ENCODE measurements at regions not wholly inside any gene's neighbourhood (a gene's known extent, or its start where the extent isn't known, plus 50 kb on each side); places are given as distances from the start of the nearest gene placed in this dataset.
"Not testable (repeated sequence)": the region's sequence is repeated elsewhere in the genome, so short reads cannot be mapped to it uniquely, and the experiment has no call there.

DNA sequence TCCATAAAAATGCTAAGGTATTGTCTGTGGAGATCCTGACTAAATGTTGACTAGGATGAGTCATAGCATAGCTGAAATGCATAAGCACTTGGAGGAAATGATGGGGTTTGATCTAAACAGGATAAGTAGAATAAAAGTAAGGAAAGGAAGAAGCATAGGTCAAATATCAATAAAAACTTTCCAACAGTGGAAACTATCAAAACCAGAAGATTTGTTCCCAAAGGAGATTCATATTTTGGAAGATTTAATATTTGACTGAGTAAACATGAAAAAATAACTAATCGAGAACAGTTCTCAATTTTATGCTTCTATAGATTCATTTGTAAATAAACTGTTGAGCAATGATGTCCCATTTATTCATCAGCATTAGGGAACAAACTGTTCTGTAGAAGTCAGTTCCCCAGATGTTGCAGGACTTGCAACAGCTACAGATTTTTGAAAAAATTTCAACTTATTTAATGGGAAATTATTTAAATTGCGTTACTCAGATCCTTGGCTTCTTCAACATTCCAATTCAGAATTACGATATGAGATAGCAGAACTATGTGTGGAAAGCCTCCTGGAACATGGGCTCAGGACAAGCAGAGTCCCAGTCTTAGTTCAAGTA is 133.7 kb upstream of the TBX18 start:
- H3K9me3 ChIP-seq: no peaks in the 10 kb centered on the region
- no peak for TF ChIP-seq CTCF (IDR thresholded peaks at IDR 0.05)
- H3K4me1 ChIP-seq (ENCODE audit: low read depth): no peaks in the 10 kb centered on the region
- ATAC-seq (no peak), DNase-seq (no peak)
- H3K36me3 ChIP-seq (ENCODE audit: low read depth): no peaks in the 10 kb centered on the region
- H3K4me3 ChIP-seq: no peak overlapping the region
- intact Hi-C loops (cut with DNase I, micrococcal nuclease): no loop called here

GRCh38 chr6:84897011-84897410 is 132.6 kb upstream of the TBX18 start:
- no peak overlapping the region for H3K4me3 ChIP-seq
- H3K36me3 ChIP-seq (ENCODE audit: low read depth): no peaks in the 10 kb centered on the region
- DNase-seq (no peak), ATAC-seq (no peak)
- intact Hi-C loops (cut with DNase I, micrococcal nuclease): no loop called here
- H3K9me3 ChIP-seq: no peaks in the 10 kb centered on the region
- no peak for TF ChIP-seq CTCF (IDR thresholded peaks at IDR 0.05)
- H3K4me1 ChIP-seq (ENCODE audit: low read depth): no peaks in the 10 kb centered on the region

- no peak for DNase-seq
- H3K9me3 ChIP-seq: no peaks in the 10 kb centered on the region
- no peak for TF ChIP-seq CTCF (IDR thresholded peaks at IDR 0.05)
- H3K4me1 ChIP-seq (ENCODE audit: low read depth): no peaks in the 10 kb centered on the region
- H3K36me3 ChIP-seq (ENCODE audit: low read depth): no peaks in the 10 kb centered on the region
- no peak overlapping the region for H3K4me3 ChIP-seq
- no peak for ATAC-seq
- intact Hi-C loops (cut with DNase I, micrococcal nuclease): no loop called here
Measured at GRCh38 chr6:84892671-84893070, 128.3 kb upstream of the TBX18 start.

DNA sequence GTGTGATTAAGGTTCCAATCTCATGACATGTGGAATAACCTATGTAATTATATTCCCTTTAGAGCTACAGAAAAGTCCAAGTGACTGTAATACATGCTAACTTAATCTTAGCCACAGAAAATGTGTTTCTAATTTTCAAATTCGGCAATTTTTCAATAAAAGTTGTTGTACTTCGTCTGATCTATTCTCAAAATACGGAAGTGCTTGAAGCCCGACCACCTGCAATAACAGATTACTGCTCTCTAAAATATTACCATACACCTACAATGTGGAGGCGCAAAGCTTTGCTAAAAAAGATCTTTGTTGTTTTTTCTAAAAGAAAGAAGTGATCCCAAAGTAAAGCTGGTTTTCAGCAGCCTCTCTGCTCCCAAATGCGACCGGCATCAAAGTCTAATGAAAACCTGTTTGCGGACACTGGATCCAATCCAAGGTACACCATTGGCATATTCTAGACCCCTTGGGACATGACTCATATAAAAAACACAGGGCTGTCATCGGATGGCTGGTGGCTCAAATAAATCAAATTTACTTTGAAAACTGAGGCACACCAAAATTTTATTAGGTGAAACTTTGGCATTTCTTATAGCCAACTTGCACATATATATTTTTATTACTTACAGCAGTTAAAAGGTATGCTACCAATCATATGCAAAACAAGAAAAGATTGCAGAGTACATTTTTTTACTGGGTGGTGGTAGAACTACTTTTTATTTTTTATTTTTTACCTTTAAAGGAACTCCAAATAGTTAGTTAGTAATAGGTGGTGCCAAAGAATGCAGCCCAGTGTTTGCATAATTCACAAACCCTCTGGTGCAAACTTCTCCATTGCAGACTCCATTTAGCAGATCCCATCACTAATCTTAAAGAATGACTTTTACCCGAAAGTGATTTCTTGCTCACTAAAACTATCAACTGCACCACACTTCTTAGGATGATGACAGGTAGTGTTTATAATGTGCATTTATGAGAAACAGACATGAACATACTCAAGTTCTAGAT is 118.7 kb upstream of the TBX18 start:
- DNase-seq (no peak), ATAC-seq (no peak)
- no peak overlapping the region for H3K4me3 ChIP-seq
- no peak for TF ChIP-seq CTCF (IDR thresholded peaks at IDR 0.05)
- H3K36me3 ChIP-seq (ENCODE audit: low read depth): no peaks in the 10 kb centered on the region
- intact Hi-C loops (cut with DNase I, micrococcal nuclease): no loop called here
- H3K9me3 ChIP-seq: no peaks in the 10 kb centered on the region
- no peaks in the 10 kb centered on the region for H3K4me1 ChIP-seq (ENCODE audit: low read depth)

- H3K9me3 ChIP-seq; H3K36me3 ChIP-seq (ENCODE audit: low read depth); intact Hi-C loops (cut with DNase I, micrococcal nuclease); DNase-seq; H3K4me3 ChIP-seq; H3K4me1 ChIP-seq (ENCODE audit: low read depth); ATAC-seq: not testable (repeated sequence)
Measured at GRCh38 chr6:84879385-84879784, 115.0 kb upstream of the TBX18 start.

DNA sequence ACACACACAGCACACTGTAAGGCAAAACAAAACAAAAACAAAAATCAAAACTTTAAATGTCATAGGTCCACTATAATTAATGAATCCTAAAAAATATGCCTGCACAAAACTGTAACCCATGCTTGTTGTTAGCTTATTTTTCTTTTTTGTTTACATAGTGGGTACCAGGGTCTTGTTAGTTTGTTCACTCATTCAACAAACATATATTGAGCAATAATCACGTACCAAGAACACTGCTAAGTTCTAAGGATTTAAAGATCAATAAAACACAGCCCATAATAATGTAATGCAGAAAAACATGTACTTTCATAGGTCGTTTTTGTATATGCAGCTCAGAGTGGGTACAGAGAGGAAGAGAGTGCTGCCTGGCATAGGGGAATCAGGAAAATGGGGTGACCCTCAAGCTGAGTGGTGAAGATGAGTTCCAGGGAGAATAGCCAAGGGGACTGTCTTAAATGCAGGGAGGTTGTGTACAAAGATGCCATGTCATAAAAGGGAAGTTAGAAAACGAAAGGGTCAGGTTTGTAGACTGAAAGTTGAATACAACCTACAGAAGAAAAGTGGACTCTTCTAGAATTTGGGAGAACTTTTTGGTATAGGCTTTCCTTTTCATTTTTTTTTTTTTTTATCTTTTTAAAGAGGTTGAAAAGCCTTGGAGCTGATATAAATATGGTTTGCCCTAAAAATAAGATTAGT is 113.3 kb upstream of the TBX18 start:
- no peak for TF ChIP-seq CTCF (IDR thresholded peaks at IDR 0.05)
- no peak overlapping the region for H3K4me3 ChIP-seq

More for the DNA sequence above, 113.3 kb upstream of the TBX18 start:
- ATAC-seq (no peak), DNase-seq (no peak)
- intact Hi-C loops (cut with DNase I, micrococcal nuclease): no loop called here
- Histone ChIP-seq H3K4me1 (ENCODE audit: low read depth) (no peaks in the 10 kb centered on the region), H3K9me3 (no peaks in the 10 kb centered on the region), H3K36me3 (ENCODE audit: low read depth) (no peaks in the 10 kb centered on the region)
